ENCODE measurements at regions not wholly inside any gene's neighbourhood (a gene's known extent, or its start where the extent isn't known, plus 50 kb on each side); places are given as distances from the start of the nearest gene placed in this dataset.

DNA sequence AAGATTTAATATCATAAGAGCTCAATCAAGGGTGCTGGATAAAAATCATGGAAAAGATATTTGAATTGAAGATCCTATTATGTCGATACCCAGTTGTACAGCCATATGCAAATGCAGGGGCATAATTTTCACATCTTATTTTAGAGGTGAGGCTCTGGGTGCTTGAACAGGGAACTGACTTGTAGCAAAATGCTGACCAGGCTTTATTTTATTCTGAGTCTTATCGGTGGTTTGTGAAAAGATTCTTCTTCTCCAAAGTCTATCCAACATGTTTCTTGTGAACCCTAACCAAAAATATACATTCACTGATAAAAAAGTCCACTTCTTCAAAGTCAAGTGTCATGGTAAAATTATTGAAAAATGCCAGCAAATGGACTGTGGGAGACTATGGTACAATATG, 475.5 kb upstream of the NEGR1 start:
- no peak for DNase-seq

DNA sequence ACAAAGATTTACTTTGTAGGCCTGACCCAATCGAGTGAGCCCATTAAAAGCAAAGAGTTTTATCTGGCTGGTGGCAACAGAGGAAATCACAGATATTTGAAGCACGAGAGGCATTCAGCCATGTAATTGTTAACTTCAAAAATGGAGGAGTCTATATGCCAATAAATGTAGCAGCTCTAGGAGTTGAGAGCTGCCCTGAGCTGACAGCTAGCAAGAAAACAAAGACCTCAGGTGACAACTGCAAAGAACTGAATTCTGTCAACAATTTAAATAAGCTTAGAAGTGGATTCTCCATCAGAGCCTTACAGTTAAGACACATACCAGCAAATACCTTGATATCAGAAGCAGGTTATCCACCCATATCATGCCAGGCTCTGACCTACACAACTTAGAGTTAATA, 463.1 kb upstream of the NEGR1 start:
- DNase-seq = no peak

DNA sequence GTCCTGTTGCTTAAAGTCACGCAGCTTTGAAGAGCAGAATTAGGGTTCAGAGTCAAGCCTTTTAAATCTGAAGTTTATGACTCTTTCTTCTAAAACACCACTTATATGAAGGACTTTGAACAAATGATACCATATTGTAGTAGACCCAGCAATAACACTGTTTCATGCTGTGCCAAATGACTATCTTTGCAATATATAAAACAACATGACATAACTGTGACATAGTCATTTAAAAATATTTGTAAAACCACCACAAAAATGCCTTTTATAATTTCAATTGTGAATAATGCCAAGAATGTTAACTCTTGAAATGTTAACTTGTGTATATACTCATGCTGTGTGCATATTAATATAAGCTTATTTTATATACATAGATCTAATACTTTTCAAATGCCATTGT, 452.1 kb upstream of the NEGR1 start:
- DNase-seq = no peak

DNA sequence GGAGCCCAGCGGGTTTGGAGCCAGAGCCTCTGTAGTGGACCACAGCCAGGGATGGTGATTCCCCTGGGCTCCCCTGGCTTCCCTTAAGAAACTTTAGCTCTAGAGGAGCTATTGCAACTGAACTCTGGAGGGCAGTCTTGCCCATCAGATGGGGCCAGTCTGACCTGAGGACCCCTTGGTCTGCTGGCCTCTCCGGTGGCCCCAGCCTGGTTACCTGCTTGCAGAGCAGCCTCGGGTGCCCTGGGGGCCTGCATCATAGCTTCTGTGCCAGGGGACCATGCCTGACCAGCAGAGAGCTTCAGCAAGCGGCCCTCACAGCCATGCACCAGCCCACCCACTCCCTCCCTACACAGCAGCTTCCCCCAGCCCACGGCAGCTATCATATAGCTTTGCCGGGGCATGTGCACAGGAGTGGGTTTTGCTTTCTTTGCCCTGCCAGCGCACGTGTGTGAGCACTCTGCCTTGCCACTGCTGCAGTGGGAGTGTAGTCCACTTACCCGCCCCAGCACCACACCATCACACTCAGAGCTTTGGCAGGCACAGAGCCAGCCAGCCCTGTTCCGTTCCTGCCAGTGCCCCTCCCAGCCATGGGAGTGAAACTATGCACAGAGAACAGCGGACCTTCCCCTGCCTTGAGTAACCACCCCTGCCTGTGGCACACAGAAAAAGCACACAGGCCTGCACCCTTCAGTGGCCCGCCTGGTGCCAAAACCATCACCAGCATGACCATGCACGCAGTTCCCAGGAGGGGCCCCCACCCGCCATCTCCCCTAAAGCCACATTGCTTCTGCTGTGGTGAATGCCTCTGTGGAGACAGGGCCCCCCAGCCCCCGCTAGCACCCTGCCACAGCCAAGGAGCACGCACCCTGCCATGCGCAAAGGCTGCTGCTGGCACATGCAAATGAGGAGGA, 442.9 kb upstream of the NEGR1 start:
- DNase-seq = no peak

DNA sequence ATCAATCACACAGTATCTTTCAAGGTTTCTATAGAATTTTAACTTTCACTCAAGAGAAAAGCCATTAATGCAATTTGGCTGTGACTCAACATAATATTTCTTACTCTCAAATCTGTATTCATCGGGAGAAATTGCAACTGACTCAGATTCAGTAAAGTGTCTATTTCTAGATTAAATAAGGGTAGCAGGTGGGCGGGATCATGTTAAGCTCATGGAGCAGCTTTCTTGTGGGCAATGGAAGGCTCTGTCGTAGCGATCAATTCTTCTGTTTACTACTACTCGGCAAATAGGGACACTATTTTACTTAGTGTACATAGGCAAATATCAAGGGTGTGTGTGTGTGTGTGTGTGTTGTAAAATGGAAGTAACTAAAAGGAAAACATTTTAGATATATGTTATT, 423.6 kb upstream of the NEGR1 start:
- DNase-seq = no peak

DNA sequence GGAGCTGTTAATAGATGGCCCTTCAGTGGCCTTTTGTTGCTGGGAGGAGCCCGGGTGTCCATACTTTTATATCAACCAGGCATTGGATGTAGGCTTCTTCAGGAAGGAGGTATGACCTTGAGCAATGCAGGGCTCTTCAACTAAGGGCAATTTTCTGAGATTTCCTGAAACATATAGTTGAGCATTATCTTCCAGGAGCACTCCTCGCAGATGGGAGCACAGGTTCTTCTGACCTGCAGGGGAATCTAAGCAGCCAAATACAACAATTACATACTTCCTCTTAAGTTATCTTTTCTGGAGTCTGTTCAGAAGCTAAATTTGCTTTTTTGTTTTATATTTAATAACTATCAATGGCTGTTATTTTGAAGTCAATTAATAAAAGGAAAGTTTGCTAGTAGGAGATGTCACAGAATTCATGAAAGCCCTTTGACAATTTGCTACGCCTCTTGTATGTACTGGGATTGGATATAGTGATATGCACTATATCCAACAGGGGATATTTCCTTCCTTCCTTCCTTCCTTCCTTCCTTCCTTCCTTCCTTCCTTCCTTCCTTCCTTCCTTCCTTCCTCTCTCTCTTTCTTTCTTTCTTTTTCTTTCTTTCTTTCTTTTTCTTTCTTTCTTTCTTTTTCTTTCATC, 422.6 kb upstream of the NEGR1 start:
- DNase-seq = no peak

DNA sequence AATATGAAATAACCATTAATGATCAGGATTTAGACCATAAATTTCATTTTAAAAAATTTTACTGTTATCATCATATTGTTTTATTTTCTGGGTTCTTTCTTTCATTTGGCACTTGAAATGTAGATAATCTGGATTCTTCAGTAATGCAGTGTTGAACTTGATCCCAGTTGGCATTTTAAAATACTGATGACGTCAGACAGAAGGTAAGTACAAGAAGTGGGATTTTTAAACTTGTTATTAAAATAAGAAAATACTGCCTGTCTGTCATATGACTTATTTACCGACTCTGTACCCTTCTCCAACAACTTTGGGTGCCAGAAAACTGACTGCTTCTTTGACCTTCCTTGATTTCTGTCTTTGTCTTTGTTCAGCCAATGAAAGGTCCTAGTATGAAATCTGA, 415.1 kb upstream of the NEGR1 start:
- DNase-seq = no peak

DNA sequence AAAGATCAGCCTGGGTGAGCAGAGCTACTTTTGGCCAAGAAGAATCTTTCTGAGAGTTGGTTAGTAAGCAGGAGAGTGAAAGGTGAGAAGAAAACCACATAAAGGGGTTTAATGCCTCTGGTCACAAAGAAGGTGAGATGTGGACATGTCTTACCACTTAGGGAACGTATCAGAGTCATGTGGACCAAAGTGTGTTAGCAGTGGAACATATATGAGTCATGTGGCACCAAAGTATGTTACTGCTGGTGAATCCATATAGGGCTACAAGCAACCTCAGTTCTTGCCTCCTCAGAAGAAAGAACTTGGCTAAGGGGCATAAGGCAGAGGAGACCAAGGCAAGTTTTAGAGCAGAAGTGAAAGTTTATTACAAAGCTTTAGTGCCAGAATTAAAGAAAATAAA, 411.6 kb upstream of the NEGR1 start:
- DNase-seq = no peak

DNA sequence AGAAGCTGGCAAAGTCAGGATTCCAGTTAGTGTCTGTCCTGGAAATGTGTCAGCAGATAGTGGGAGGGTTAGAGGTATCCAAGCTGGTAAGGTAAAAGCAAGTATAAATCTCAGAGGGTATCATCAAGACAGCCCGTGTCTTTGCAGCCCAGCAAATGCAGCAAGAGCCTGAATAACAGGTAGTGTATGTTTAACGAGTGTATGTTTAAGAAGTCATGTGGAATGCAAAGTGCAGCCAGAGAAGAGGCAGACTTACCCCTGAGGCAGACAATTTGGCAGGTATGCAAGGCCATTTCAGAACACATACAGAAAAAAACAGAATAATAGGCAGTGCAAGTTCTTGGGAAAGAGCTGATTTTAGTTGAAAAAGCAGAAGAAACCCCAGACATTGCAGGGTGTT, 411.0 kb upstream of the NEGR1 start:
- DNase-seq = no peak

DNA sequence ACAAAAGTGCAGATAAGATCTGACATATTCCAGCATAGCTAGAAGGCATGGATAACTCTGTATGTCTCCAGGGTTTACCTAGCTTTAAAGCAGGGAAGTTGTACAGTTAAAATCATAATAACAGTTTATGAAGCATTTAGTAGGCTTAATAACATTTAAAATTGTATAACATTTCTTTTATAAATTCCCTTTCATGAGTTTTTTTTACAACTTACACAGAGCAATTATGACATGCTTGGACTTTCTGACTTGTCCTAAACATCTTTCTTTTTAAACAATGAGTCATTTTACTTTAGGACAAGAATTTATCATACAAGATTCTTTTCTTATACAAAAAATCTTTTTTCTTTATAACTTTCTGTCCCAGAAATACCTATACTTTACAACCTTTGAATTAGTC, 408.5 kb upstream of the NEGR1 start:
- DNase-seq = no peak

DNA sequence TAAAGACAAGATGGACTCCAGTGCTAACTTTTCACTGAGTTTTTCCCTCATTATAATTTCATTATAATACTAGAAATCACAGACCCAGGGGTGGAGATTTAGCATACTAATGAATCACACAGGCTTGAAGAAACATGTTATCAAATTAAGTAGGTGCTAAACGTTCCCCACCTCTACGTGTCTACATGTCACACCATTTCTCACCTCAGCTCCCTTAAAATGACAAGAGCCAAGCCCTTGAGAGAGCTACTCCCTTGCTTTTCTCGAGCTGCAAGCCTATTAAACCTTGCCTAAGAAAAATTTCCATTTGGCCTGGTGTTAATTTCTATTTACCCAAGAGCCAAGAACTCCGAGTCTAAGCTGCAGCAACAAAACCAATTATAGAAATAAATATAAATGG, 396.3 kb upstream of the NEGR1 start:
- DNase-seq = no peak

DNA sequence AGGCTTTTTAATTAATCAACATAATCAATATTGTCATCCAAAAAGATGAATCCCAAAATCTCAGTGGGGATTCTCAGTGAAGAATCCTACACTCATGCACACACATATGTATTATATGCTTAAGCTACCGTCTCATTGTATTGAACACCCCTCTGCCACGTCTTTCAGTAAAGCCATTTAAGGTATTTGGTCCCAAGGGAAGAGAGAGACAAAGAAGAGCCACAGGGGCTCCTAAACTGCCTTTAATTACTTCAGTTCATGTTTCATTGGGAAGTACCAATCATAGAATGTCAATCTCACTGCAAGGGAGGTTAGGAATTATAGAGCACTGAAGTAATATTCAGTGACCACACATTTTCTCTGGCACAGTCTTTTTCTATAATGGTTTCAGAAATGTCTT, 388.6 kb upstream of the NEGR1 start:
- DNase-seq = no peak

DNA sequence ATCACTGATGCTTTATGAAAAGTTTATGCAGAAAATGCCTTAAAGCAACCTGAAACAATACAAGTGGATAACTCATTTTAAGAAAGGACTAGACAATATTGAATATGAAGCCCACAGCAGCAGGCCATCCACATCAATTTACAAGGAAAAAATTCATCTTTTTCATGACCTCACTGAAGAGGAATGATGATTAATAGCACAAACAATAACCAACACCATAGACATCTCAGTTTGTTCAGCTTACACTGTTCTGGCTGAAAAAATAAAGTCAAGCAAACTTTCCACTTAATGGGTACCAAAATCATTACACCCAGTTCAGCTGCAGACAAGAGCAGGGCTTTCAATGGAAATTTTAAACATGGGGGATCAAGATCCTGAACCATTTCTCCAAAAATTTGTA, 380.6 kb upstream of the NEGR1 start:
- DNase-seq = no peak

DNA sequence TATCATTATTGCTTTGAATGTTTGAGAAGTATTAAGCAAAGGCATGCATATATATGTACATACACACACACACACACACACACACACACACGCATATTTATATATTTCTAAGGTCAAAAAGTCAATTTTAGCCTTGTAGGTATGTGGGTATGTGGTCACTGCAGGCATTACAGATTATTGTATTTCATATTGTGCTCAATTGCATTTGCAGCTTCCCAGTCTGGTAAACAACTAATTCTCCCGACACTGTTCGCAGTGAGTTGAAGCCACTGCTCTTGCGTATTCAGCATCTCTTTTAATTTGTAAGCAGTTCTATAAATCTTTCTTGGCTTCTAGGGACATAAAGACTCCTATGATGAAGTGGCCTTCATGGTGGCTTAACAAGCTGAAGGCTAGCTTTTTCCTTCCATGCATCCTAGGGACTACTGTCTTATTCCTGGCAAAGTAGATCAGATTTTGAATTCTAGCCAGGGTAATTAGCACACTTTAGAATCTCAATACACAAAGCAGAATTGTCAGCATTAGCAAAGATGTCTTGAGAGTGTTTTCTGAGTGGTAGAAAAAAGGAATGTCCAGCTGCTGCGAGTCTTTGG, 368.6 kb upstream of the NEGR1 start:
- no peak for DNase-seq

DNA sequence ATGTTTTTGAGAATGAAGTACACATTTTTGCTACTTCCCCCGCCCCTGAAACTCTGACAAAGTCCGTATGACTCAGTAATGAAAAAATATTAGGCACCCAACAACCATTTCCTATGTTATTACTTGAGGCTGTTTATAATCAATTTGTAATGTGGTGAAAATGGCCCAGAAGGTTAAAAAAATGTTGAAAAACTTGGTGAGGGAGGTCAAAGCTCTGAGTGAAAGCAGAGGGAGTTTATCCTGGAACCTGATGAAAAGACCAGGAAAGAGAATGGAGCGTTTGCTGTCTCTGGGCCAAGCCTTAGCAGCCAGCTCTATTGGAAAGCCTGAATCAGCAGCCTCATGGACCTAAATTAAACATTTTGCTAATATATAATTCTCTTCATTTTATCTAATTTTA, 367.7 kb upstream of the NEGR1 start:
- peak; percentile 54 for DNase-seq

DNA sequence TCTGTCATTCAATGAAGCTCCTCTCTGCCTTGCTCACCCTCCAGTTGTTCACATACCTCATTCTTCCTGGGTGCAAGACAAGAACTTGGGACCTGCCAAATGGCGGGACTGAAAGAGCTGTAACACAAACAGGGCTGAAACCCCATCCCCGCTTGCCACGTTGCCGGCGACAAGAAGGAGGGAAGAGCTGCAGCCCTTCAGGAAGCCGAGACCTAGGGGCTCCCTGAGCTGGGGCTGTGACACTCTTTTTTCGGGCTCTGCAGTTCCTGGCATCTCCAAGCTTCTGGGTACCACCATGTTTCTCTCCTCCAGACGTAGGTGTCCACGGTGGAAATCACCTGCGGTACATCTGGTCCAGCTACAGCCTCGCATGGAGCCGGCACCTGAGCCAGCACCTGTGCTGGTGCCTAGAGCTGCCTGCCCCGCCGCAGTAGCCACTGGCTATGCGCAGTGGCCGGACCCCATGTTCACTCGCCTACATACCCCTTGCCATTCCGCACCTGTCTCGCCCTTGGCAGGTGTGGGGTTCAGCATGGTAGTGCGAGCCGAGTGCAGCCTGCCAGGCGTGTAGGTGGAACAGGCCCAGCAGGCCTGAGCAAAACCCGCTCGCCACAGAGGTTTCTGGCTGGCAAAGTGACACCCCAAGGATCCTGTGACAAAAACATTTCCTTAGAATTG, 367.0 kb upstream of the NEGR1 start:
- no peak for DNase-seq

DNA sequence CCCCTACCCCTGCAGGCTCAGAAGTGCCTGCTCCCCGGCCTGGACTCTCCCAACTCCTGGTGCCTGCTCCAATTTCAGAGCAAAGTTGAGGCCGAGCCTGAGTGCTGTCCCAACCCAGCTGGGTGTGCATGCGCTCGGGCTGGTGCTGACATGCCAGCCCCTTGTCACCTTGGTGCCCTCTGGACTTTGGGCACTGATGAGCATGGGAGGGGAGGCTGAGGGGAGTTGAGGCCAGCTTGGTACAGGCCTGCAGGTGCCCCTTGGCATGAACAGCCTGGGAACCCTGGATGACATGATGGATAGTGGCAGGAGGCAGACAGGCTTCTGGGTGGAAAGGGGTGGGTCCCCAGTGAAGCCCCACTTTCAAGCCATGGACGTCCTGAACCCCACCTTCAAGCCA, 366.1 kb upstream of the NEGR1 start:
- no peak for DNase-seq

DNA sequence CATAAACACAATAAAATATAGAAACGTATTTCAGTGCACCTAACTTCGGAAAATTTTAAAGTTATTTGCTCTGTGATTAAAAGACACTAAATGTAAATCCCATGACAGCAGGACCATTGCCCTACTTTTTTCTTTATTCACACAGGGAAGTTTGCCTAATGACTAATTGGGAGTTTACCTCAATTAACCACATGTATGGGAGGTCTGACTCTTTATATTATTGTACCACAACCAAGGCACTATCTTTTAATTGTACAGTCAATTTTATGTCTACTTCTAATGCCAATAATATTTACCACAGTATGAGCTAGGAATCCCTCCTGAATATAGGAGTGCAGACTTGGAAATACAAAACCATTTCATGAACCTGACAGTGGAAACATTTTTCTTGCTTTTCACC, 360.8 kb upstream of the NEGR1 start:
- no peak for DNase-seq

DNA sequence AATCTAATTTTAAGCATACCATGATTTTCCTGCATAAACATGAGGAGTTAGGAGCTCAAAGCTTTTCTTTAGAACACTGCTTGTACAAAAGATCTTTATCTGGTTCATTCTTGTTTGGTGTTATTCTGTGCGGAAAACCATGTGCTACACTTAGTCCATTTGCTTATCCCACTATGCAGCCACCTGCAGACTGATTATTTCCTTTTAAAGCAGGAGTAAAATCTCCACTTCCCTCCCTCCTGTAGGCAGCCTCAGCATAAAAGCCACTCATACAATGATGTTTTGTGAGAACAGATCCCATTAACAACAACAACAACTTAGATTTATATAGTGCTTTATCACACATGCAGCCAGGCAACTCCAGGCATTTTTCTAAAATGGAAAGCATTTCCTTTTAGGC, 355.3 kb upstream of the NEGR1 start:
- no peak for DNase-seq

DNA sequence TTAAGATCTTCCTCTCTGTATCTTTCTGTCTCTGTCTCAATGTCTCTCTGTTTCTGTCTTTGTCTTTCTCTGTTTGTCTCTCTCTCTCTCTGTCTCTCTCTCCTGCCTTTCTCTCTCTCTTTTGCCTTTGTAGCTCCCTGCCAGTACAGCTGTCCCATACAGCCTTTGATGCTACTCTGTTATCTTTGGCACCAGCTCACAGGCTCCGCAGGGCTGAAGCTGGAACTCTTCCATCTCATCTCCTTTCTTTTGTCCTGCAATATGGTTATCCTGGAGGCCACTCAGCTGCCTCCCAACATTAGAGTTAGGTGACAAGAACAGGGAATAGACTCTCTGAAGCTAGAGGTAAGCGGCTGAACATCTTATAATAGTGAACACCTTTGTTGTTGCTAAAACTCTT, 354.3 kb upstream of the NEGR1 start:
- DNase-seq = peak; percentile 14

DNA sequence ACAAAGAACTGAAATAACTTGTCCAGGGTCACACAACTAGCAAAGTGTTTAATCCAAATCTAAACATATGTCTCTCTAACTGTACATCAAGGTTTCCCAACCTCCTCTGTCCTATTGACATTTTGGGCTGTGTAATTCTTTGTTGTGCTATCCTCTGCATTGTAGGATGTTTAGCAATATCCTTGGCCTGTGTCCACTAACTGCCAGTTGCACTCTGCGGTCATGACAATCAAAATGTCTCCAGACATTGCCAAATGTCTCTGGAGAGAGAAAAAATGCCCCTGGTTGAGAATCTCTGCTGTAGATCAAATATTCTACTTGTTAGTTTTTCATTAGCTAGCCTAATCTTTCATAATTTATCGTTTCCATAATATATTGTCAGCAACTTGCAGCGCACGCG, 353.4 kb upstream of the NEGR1 start:
- DNase-seq = peak; percentile 42

DNA sequence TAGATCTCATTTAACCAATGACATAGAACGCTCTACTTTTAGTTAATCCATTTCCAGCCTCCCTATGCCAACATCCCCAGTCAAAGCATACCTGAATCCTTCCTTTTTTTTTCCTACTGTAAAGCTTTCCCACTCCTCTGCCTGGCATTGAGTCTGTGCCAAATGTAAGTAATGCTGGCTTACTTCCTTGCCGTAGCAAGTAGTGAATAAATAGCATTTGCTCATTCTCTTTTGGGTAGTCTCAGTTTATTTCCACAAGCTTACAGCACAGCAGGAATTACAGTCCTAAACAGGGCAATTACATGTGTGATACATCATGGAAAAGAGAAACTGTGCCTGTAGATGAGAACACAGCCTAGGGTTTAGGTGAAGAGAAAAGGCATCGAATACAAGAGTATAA, 352.6 kb upstream of the NEGR1 start:
- DNase-seq = no peak

DNA sequence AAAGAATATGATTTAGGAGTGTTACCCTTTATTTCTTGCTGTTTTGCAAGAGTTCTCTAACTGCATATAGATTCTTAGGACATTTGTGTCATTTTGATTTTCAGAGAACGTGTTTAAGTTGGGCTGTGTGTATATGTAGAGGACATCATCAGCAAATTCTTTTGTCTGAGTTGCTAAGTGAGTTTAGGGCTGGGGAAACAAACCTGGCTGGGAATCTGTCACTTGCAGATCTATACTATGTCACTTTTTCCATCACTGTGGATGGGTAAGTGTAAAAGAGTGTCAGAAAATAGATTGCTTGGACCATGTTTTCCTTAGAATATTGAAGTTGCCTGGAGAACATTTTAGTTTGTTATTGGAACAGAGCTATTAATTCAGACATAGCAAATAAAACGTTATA, 349.1 kb upstream of the NEGR1 start:
- no peak for DNase-seq

DNA sequence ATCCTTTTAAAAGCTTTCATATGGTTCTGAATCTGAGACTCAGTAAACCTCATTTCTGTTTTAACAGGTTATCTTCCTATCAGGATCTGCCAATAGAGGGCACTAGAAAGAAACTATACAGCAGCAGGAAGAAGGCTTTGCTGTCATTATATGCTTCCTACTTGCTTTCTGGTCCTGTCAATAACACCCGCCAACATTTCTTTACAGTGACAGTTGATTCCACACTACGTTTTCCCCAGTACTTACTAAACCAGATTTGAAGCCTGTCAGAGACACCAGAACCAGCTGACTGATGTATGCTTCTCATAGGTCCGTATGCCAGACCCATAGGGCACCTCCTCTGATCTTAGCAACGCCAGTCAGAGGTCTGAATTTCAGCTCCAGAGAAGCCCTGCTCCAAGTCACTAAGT, 341.0 kb upstream of the NEGR1 start:
- no peak for DNase-seq

Measured in femur (tissue), 1 donor.